Osteoblast (primary cell): ENCODE measurements at regions not wholly inside any gene's neighbourhood (a gene's known extent, or its start where the extent isn't known, plus 50 kb on each side); places are given as distances from the start of the nearest gene placed in this dataset.

Experiments used
- DNase-seq: peaks from one replicate; pipeline ENCODE4 v3.0.0; 2011; ENCODE audit warnings: low spot score, mixed read lengths; ENCODE audit not compliant: insufficient read length; ENCODE audit errors: missing footprints
- H2AFZ ChIP-seq: 2 replicates; pipeline ENCODE4 v1.6.0; 2011; ENCODE audit warnings: mild to moderate bottlenecking, low read length
- H3K27ac ChIP-seq: 2 replicates; pipeline ENCODE4 v1.5.1; 2011; ENCODE audit warnings: mild to moderate bottlenecking, low read depth, low read length, moderate library complexity
- H3K27me3 ChIP-seq: 2 replicates; pipeline ENCODE4 v1.6.0; 2012; ENCODE audit warnings: mild to moderate bottlenecking, control low read depth, inconsistent platforms, low read length, moderate library complexity; ENCODE audit not compliant: insufficient read depth
- H3K36me3 ChIP-seq: 2 replicates; pipeline ENCODE4 v1.5.1; 2011; ENCODE audit warnings: mild to moderate bottlenecking, low read length, control low read depth, moderate library complexity; ENCODE audit not compliant: insufficient read depth
- H3K4me1 ChIP-seq: 2 replicates; pipeline ENCODE4 v1.5.1; 2011; ENCODE audit warnings: mild to moderate bottlenecking, low read length, control low read depth, moderate library complexity; ENCODE audit not compliant: insufficient read depth
- H3K4me2 ChIP-seq: 2 replicates; pipeline ENCODE4 v1.6.0; 2011; ENCODE audit warnings: mild to moderate bottlenecking, low read length; ENCODE audit not compliant: insufficient read depth
- H3K4me3 ChIP-seq: fragments of 200-600 bp; sonication (generic); 3 replicates; pipeline ENCODE4 v1.5.1; 2012; ENCODE audit warnings: mild to moderate bottlenecking, low read length, inconsistent platforms; ENCODE audit not compliant: insufficient read depth
- H3K79me2 ChIP-seq: 2 replicates; pipeline ENCODE4 v1.6.0; 2012; ENCODE audit warnings: mild to moderate bottlenecking, low read length, control low read depth, inconsistent platforms; ENCODE audit not compliant: insufficient read depth
- H3K9me3 ChIP-seq: 2 replicates; pipeline ENCODE4 v1.5.1; 2011; ENCODE audit warnings: low read depth, low read length, control low read depth
- H4K20me1 ChIP-seq: 2 replicates; pipeline ENCODE4 v1.6.0; 2012; ENCODE audit warnings: mild to moderate bottlenecking, low read length, control low read depth; ENCODE audit not compliant: insufficient read depth
- CTCF ChIP-seq: IDR thresholded peaks from 2 replicates; pipeline ENCODE4 v1.5.1; 2011; ENCODE audit warnings: mild to moderate bottlenecking, low read depth, low read length, moderate library complexity; ENCODE audit errors: extremely low read depth

DNA sequence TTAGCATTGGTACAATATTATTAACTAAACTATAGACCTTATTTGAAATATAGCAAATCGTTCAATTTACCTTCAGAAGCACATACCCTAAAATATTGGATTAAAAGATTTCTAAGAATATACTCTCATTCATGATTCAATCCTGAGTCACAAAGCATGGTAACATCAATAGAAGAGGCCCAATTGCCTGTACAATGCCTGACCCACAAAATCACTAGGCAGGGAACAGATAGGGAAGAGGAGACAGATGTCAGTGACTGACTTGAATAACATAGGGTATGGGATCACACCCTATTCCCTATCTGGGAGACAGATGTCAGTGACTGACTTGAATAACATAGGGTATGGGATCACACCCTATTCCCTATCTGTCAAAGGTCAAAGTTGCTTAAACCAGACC, 611.6 kb upstream of the VRK2 start:
- no peaks in the 10 kb centered on the region for H3K79me2 ChIP-seq
- H3K27ac ChIP-seq = no peak overlapping the region
- H3K27me3 ChIP-seq = no peaks in the 10 kb centered on the region
- H3K4me3 ChIP-seq = no peak overlapping the region
- H3K4me2 ChIP-seq = no peak overlapping the region
- TF ChIP-seq CTCF = no peak
- H2AFZ ChIP-seq = no peak overlapping the region
- H3K9me3 ChIP-seq = no peaks in the 10 kb centered on the region
- H3K4me1 ChIP-seq = no peaks in the 10 kb centered on the region
- DNase-seq = no peak
- no peaks in the 10 kb centered on the region for H4K20me1 ChIP-seq
- no peaks in the 10 kb centered on the region for H3K36me3 ChIP-seq

DNA sequence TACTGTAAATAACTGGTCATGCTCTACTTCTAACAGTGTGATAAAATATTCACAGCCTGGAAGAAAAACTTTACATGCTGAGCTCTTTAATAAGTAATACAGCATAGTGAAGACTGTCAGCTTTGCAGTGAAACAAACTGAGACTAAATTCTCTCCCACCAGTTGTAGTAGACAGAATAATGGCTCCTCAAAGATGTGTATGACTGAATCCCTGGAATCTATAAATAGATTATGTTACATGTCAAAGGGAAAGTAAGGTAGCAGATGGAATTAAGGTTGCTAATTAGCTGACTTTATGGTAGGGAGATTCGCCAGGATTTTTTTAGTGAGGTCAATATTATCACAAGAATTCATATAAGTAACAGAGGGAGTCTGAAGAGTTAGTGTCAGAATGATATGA, 609.5 kb upstream of the VRK2 start:
- no peak for DNase-seq
- no peak overlapping the region for H3K4me2 ChIP-seq
- no peaks in the 10 kb centered on the region for H3K79me2 ChIP-seq
- H4K20me1 ChIP-seq = no peaks in the 10 kb centered on the region
- no peak overlapping the region for H3K27ac ChIP-seq
- H3K9me3 ChIP-seq = no peaks in the 10 kb centered on the region
- H3K27me3 ChIP-seq = no peaks in the 10 kb centered on the region
- H3K36me3 ChIP-seq = no peaks in the 10 kb centered on the region
- no peak for TF ChIP-seq CTCF
- no peak overlapping the region for H2AFZ ChIP-seq
- H3K4me1 ChIP-seq = no peaks in the 10 kb centered on the region
- no peak overlapping the region for H3K4me3 ChIP-seq

- Histone ChIP-seq H4K20me1 (no peaks in the 10 kb centered on the region), H3K4me1 (no peaks in the 10 kb centered on the region), H3K9me3 (no peaks in the 10 kb centered on the region), H2AFZ (no peak overlapping the region), H3K79me2 (no peaks in the 10 kb centered on the region), H3K27me3 (no peaks in the 10 kb centered on the region), H3K4me2 (no peak overlapping the region), H3K36me3 (no peaks in the 10 kb centered on the region), H3K4me3 (no peak overlapping the region), H3K27ac (no peak overlapping the region)
- no peak for DNase-seq
- TF ChIP-seq CTCF = no peak
Observed at GRCh38 chr2:57440437-57440836, 606.2 kb upstream of the VRK2 start.

DNA sequence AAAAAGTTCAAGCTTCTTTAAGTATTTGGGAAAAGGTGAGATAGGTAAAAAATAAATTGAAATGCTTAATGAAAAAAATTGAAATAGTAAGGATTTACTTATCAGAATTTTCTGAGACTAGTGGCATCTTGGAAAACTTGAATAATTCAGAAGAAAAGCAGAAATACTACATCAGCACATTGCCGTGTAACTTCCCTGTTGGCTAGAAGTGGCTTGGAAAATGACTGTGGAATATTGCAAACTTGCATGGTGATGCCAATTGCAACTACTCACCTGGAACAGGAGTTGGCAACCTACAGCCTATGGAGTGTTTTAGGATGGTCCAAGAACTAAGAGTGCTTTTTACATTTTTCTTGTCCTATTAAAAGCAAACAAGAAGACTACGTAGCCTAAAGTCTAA, 603.5 kb upstream of the VRK2 start:
- no peaks in the 10 kb centered on the region for H4K20me1 ChIP-seq
- no peaks in the 10 kb centered on the region for H3K79me2 ChIP-seq
- H3K9me3 ChIP-seq = no peaks in the 10 kb centered on the region
- H3K36me3 ChIP-seq = no peaks in the 10 kb centered on the region
- no peak overlapping the region for H3K4me2 ChIP-seq
- DNase-seq = no peak
- H3K4me1 ChIP-seq = no peaks in the 10 kb centered on the region
- H3K4me3 ChIP-seq = no peak overlapping the region
- no peak overlapping the region for H3K27ac ChIP-seq
- H3K27me3 ChIP-seq = no peaks in the 10 kb centered on the region
- H2AFZ ChIP-seq = no peak overlapping the region
- no peak for TF ChIP-seq CTCF
